Stromal cell of bone marrow (primary cell): ENCODE measurements at regions not wholly inside any gene's neighbourhood (a gene's known extent, or its start where the extent isn't known, plus 50 kb on each side); places are given as distances from the start of the nearest gene placed in this dataset.

Experiments
- DNase-seq: peaks from one replicate; pipeline ENCODE4 v3.0.0-alpha.2; 2012; ENCODE audit warnings: low read depth

- DNase-seq: no peak
Measured at GRCh38 chr13:47511647-47512046, 489.4 kb downstream of the SUCLA2 start.

GRCh38 chr13:47508527-47509228 is 492.4 kb downstream of the SUCLA2 start:
- DNase-seq: no peak

- no peak for DNase-seq
Measured at GRCh38 chr13:47503475-47503874, 497.6 kb downstream of the SUCLA2 start.

GRCh38 chr13:47502166-47502565 is 498.9 kb downstream of the SUCLA2 start:
- no peak for DNase-seq

GRCh38 chr13:47499358-47500150 is 501.5 kb downstream of the SUCLA2 start:
- DNase-seq: peak; percentile 80

GRCh38 chr13:47484548-47484947 is 516.5 kb downstream of the SUCLA2 start:
- peak; percentile 33 for DNase-seq

GRCh38 chr13:47481536-47481935 is 519.5 kb downstream of the SUCLA2 start:
- no peak for DNase-seq

- DNase-seq: no peak
Measured at GRCh38 chr13:47480951-47481350, 520.1 kb downstream of the SUCLA2 start.

GRCh38 chr13:47480121-47480520 is 521.0 kb downstream of the SUCLA2 start:
- peak; percentile 60 for DNase-seq

GRCh38 chr13:47478985-47479384 is 522.1 kb downstream of the SUCLA2 start:
- DNase-seq: no peak

- DNase-seq: no peak
Measured at GRCh38 chr13:47475441-47475948, 525.6 kb downstream of the SUCLA2 start.

GRCh38 chr13:47474839-47475238 is 526.2 kb downstream of the SUCLA2 start:
- no peak for DNase-seq

GRCh38 chr13:47474326-47474725 is 526.7 kb downstream of the SUCLA2 start:
- no peak for DNase-seq

GRCh38 chr13:47472516-47472915 is 528.6 kb downstream of the SUCLA2 start:
- no peak for DNase-seq

GRCh38 chr13:47463726-47464125 is 537.3 kb downstream of the SUCLA2 start:
- no peak for DNase-seq

GRCh38 chr13:47463002-47463401 is 538.1 kb downstream of the SUCLA2 start:
- DNase-seq: no peak

GRCh38 chr13:47461816-47462215 is 539.3 kb downstream of the SUCLA2 start:
- DNase-seq: no peak

GRCh38 chr13:47459512-47459911 is 541.6 kb downstream of the SUCLA2 start:
- peak; percentile 17 for DNase-seq

GRCh38 chr13:47457626-47458025 is 543.4 kb downstream of the SUCLA2 start:
- peak; percentile 72 for DNase-seq

- no peak for DNase-seq
Measured at GRCh38 chr13:47455626-47456025, 545.4 kb downstream of the SUCLA2 start.

- DNase-seq: peak; percentile 33
Measured at GRCh38 chr13:47454986-47455385, 546.1 kb downstream of the SUCLA2 start.

- DNase-seq: no peak
Measured at GRCh38 chr13:47437406-47437805, 540.6 kb upstream of the HTR2A start.

- no peak for DNase-seq
Measured at GRCh38 chr13:47433461-47434005, 536.7 kb upstream of the HTR2A start.
